Peyer's patch (tissue), 4 donors: ENCODE measurements at regions not wholly inside any gene's neighbourhood (a gene's known extent, or its start where the extent isn't known, plus 50 kb on each side); places are given as distances from the start of the nearest gene placed in this dataset.

Experiments
- CTCF ChIP-seq, 6 experiments: fragments of 450-650 bp in 4 of 6; fragments of 200-600 bp in 2 of 6; sonication (generic) in 1 of 6; IDR thresholded peaks; one replicate each; pipeline ENCODE4 v1.5.1; 2017 to 2019; ENCODE audit warnings: antibody characterized with exemption in 6 of 6, mild to moderate bottlenecking in 3 of 6, moderate library complexity in 1 of 6
- POLR2A ChIP-seq, 2 donors: fragments of 450-650 bp; IDR thresholded peaks; one replicate each; pipeline ENCODE4 v1.5.1; 2017; ENCODE audit warnings: antibody characterized with exemption in 2 of 2, mild to moderate bottlenecking in 2 of 2, moderate library complexity in 2 of 2

GRCh38 chr21:16004523-16004922 is 274.7 kb downstream of the USP25 start:
- no peak for TF ChIP-seq CTCF (IDR thresholded peaks at IDR 0.05)
- no peak for TF ChIP-seq POLR2A (IDR thresholded peaks at IDR 0.05)
